HCT116 (cell line): ENCODE measurements at regions not wholly inside any gene's neighbourhood (a gene's known extent, or its start where the extent isn't known, plus 50 kb on each side); places are given as distances from the start of the nearest gene placed in this dataset.

Experiments used
- ATAC-seq: fragments of 200-7000 bp; cut with Tn5 transposase; 2 replicates; pipeline ENCODE4 v1.9.1; 2020; ENCODE audit warnings: mild to moderate bottlenecking, moderate library complexity
- BruUV-seq: library from RNA; stranded (reverse); fragments of 400-500 nt; replicated peaks from 2 replicates; lab custom pipeline; 2021; lab: Mats Ljungman, UMichigan
- CTCF ChIA-PET: fragments of 300-600 bp; sonication (Branson Sonifier 250); formaldehyde crosslinking; loops from one replicate; lab custom pipeline; 2021; ENCODE audit warnings: antibody characterized with exemption; lab: Charles Lee
- POLR2A ChIA-PET: fragments of 300-600, 350-600 bp; sonication (Branson Sonifier 250); formaldehyde crosslinking; loops from one replicate; lab custom pipeline; 2021; ENCODE audit warnings: antibody characterized with exemption; lab: Charles Lee
- RAD21 ChIA-PET, 2 experiments: fragments of 300-600 bp; sonication (Branson Sonifier 250); formaldehyde crosslinking; loops; one replicate each; lab custom pipeline; 2023; ENCODE audit warnings: low total read pairs in 2 of 2; ENCODE audit not compliant: uncharacterized antibody in 2 of 2, unreplicated experiment in 2 of 2, low non-redundant PET in 1 of 2; lab: Charles Lee
- DNase-seq: peaks from one replicate; pipeline ENCODE4 v3.0.0-alpha.2; 2010; ENCODE audit warnings: low read depth, low spot score
- H2AFZ ChIP-seq: fragments of 200-600 bp; shearing (Covaris generic), sonication (generic); 2 replicates; pipeline ENCODE4 v1.6.1; 2017; ENCODE audit warnings: low read depth, mixed run types, mixed read lengths, antibody characterized with exemption, low read length; ENCODE audit not compliant: poor library complexity, severe bottlenecking
- H3K27ac ChIP-seq: 2 replicates; pipeline ENCODE4 v1.5.1; 2012; ENCODE audit warnings: low read depth, low read length
- H3K27me3 ChIP-seq: fragments of 200-600 bp; sonication (generic); 2 replicates; pipeline ENCODE4 v1.6.1; 2016; ENCODE audit warnings: mixed run types, low read length, mixed read lengths; ENCODE audit not compliant: insufficient read depth
- H3K36me3 ChIP-seq, 2 experiments: fragments of 200-500 bp in 1 of 2; fragments of 200-600 bp in 1 of 2; sonication (Bioruptor generic) in 1 of 2; sonication (generic) in 1 of 2; 2 replicates each; pipeline versions ENCODE4 v1.5.1 to v1.6.1; 2014 to 2016; ENCODE audit warnings: low read length in 2 of 2, inconsistent platforms in 1 of 2, mixed read lengths in 1 of 2, mixed run types in 1 of 2; ENCODE audit not compliant: insufficient read depth in 2 of 2, control insufficient read depth in 1 of 2
- H3K4me1 ChIP-seq, 2 experiments: fragments of 200-600 bp in 1 of 2; sonication (generic) in 1 of 2; 2 replicates each; pipeline versions ENCODE4 v1.5.1 to v1.6.1; 2012 to 2017; ENCODE audit warnings: low read length in 2 of 2, inconsistent platforms in 1 of 2, mild to moderate bottlenecking in 1 of 2, mixed read lengths in 1 of 2, mixed run types in 1 of 2, moderate library complexity in 1 of 2; ENCODE audit not compliant: insufficient read depth in 2 of 2, control insufficient read depth in 1 of 2
- H3K4me2 ChIP-seq: fragments of 200-600 bp; sonication (generic); 2 replicates; pipeline ENCODE4 v1.6.1; 2017; ENCODE audit warnings: mixed run types, low read length, mixed read lengths
- H3K4me3 ChIP-seq, 2 experiments: fragments of 200-600 bp in 1 of 2; sonication (generic) in 1 of 2; replicated peaks in 1 of 2; 2 replicates each; pipeline ENCODE4 v1.5.1; 2011 to 2016; ENCODE audit warnings: low read length in 2 of 2, control low read depth in 1 of 2, low read depth in 1 of 2, mild to moderate bottlenecking in 1 of 2, mixed read lengths in 1 of 2, mixed run types in 1 of 2
- H3K79me2 ChIP-seq: fragments of 200-600 bp; sonication (generic); 2 replicates; pipeline ENCODE4 v1.6.1; 2017; ENCODE audit warnings: mild to moderate bottlenecking, mixed run types, low read length, moderate library complexity, mixed read lengths; ENCODE audit not compliant: insufficient read depth
- H3K9ac ChIP-seq: fragments of 200-600 bp; sonication (generic); 2 replicates; pipeline ENCODE4 v1.6.1; 2016; ENCODE audit warnings: low read length, mixed read lengths
- H3K9me2 ChIP-seq: fragments of 200-600 bp; sonication (generic), shearing (Covaris generic); 2 replicates; pipeline ENCODE4 v1.6.1; 2017; ENCODE audit warnings: mixed run types, mild to moderate bottlenecking, moderate library complexity; ENCODE audit not compliant: insufficient read depth
- H3K9me3 ChIP-seq, 2 experiments: fragments of 200-500 bp in 1 of 2; fragments of 200-600 bp in 1 of 2; sonication (Bioruptor generic) in 1 of 2; sonication (generic) in 1 of 2; 2 replicates each; pipeline ENCODE4 v1.6.1; 2014 to 2017; ENCODE audit warnings: low read length in 2 of 2, mixed read lengths in 2 of 2, inconsistent platforms in 1 of 2, low read depth in 1 of 2, mild to moderate bottlenecking in 1 of 2, mixed run types in 1 of 2, moderate library complexity in 1 of 2; ENCODE audit not compliant: control insufficient read depth in 1 of 2, insufficient read depth in 1 of 2
- H4K20me1 ChIP-seq: fragments of 200-600 bp; sonication (generic), shearing (Covaris generic); 2 replicates; pipeline ENCODE4 v1.6.1; 2017; ENCODE audit warnings: mixed run types, mild to moderate bottlenecking, moderate library complexity; ENCODE audit not compliant: insufficient read depth
- CBX3 ChIP-seq: IDR thresholded peaks from 2 replicates; pipeline ENCODE4 v1.6.1; 2012; ENCODE audit warnings: low read depth
- CEBPB ChIP-seq: IDR thresholded peaks from 2 replicates; pipeline ENCODE4 v1.6.1; 2012; ENCODE audit warnings: low read depth
- EGR1 ChIP-seq: IDR thresholded peaks from 2 replicates; pipeline ENCODE4 v1.6.1; 2012; ENCODE audit warnings: low read depth
- JUND ChIP-seq: IDR thresholded peaks from 2 replicates; pipeline ENCODE4 v1.6.1; 2012
- POLR2AphosphoS5 ChIP-seq: IDR thresholded peaks from 2 replicates; pipeline ENCODE4 v1.6.1; 2011; ENCODE audit warnings: mild to moderate bottlenecking, low read depth, low read length, moderate library complexity
- RAD21 ChIP-seq: IDR thresholded peaks from 2 replicates; pipeline ENCODE4 v1.6.1; 2012; ENCODE audit warnings: low read depth, mild to moderate bottlenecking
- SIN3A ChIP-seq: IDR thresholded peaks from 2 replicates; pipeline ENCODE4 v1.6.1; 2012; ENCODE audit warnings: low read depth
- SRF ChIP-seq: IDR thresholded peaks from 2 replicates; pipeline ENCODE4 v1.6.1; 2012; ENCODE audit warnings: low read depth
- TCF7L2 ChIP-seq: IDR thresholded peaks from 2 replicates; pipeline ENCODE4 v1.7.0; 2011; ENCODE audit warnings: borderline replicate concordance, inconsistent platforms; ENCODE audit not compliant: insufficient read depth, insufficient read length; ENCODE audit errors: extremely low read depth
- YY1 ChIP-seq: IDR thresholded peaks from 2 replicates; pipeline ENCODE4 v1.6.1; 2011; ENCODE audit warnings: low read length, low read depth, moderate library complexity, mild to moderate bottlenecking; ENCODE audit not compliant: insufficient replicate concordance; ENCODE audit errors: extremely low read depth
- ZFX ChIP-seq: fragments of 450-650 bp; IDR thresholded peaks from 2 replicates; pipeline ENCODE4 v1.6.1; 2017
- intact Hi-C: fragments of 100-400 bp; cut with micrococcal nuclease; formaldehyde crosslinking; loops from 2 replicates; pipeline ENCODE4 v1.10.0; 2022
- TF ChIP-seq, protein P1 (sequence below), 3 experiments: fragments of 200-600 bp in 1 of 3; sonication (generic) in 1 of 3; IDR thresholded peaks in 2 of 3; conservative IDR thresholded peaks in 1 of 3; 2 replicates each; pipeline ENCODE4 v1.5.1; 2012 to 2017; ENCODE audit warnings: low read depth in 2 of 3, low read length in 2 of 3, antibody characterized with exemption in 1 of 3, borderline replicate concordance in 1 of 3, control low read depth in 1 of 3, mild to moderate bottlenecking in 1 of 3, mixed read lengths in 1 of 3, mixed run types in 1 of 3, moderate library complexity in 1 of 3; ENCODE audit not compliant: insufficient read depth in 1 of 3

DNA sequence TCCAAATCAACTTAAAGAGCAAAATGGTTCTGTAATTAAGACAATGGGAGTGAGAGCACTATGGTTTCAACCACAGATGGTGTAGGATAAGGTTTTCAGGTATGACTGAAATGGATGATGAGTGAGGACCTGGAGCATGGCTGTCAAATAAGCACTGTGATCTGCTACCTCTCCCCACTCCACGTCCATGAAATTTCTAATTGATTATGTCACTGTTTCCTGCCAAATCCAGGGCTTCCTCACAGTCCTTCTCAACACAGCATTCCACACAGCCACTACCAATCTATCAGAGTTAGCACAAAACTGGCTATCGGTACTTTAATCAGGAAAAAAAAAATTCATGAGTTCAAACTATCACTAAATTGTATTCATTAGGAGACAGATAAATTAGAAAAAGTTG, 420.4 kb upstream of the WWC1 start (continued):
- TF ChIP-seq, protein P1, sequence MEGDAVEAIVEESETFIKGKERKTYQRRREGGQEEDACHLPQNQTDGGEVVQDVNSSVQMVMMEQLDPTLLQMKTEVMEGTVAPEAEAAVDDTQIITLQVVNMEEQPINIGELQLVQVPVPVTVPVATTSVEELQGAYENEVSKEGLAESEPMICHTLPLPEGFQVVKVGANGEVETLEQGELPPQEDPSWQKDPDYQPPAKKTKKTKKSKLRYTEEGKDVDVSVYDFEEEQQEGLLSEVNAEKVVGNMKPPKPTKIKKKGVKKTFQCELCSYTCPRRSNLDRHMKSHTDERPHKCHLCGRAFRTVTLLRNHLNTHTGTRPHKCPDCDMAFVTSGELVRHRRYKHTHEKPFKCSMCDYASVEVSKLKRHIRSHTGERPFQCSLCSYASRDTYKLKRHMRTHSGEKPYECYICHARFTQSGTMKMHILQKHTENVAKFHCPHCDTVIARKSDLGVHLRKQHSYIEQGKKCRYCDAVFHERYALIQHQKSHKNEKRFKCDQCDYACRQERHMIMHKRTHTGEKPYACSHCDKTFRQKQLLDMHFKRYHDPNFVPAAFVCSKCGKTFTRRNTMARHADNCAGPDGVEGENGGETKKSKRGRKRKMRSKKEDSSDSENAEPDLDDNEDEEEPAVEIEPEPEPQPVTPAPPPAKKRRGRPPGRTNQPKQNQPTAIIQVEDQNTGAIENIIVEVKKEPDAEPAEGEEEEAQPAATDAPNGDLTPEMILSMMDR (IDR thresholded peaks at IDR 0.05 in 2 of 3, conservative IDR thresholded peaks at IDR 0.05 in 1 of 3; ENCODE audit: borderline replicate concordance in 1 of 3, insufficient read depth in 1 of 3, low read depth in 2 of 3, low read length in 2 of 3), result no peak
- TF ChIP-seq CBX3 (no peak), CEBPB (no peak), SIN3A (no peak), SRF (no peak), YY1 (no peak)

DNA sequence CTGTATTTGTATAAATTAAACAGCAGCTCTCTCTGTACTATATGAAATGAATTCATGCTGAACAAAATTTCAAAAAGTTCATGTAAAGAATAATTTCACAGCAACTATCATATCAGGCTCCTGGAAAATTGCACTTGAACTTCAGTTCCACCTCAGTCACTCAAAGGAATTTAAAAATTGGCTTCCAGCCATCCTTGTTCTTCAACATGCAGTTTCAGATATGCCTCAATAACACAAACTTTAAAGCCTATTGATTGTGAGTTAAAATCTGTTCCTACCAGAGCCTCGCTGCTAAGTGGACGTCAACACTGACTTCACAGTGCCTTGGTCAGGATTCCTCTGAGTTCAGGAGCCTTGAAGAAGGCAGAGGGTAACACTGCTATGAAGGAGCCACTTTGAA, 418.7 kb upstream of the WWC1 start:
- Histone ChIP-seq H3K9ac (no peak overlapping the region), H3K4me1 (no peaks in the 10 kb centered on the region), H2AFZ (no peak overlapping the region), H3K27me3 (0 out of 2 replicates have a peak, but pooled peaks cover 3% of the 10 kb centered on the region), H3K36me3 (no peaks in the 10 kb centered on the region), H3K27ac (no peak overlapping the region), H3K79me2 (no peaks in the 10 kb centered on the region), H3K9me3 (no peaks in the 10 kb centered on the region), H3K9me2 (no peaks in the 10 kb centered on the region), H3K4me3 (no peak overlapping the region), H3K4me2 (no peak overlapping the region), H4K20me1 (no peaks in the 10 kb centered on the region)
- POLR2A ChIA-PET, result no interaction called here
- CTCF ChIA-PET, result no interaction called here
- RAD21 ChIA-PET, result no interaction called here
- intact Hi-C loops, result no loop called here
- DNase-seq, result no peak
- no peak for ATAC-seq
- TF ChIP-seq TCF7L2, result no peak
- no peak for TF ChIP-seq YY1
- TF ChIP-seq EGR1, result no peak
- TF ChIP-seq, protein P1 (IDR thresholded peaks at IDR 0.05 in 2 of 3, conservative IDR thresholded peaks at IDR 0.05 in 1 of 3; ENCODE audit: borderline replicate concordance in 1 of 3, insufficient read depth in 1 of 3, low read depth in 2 of 3, low read length in 2 of 3), result no peak
- no peak for TF ChIP-seq JUND
- no peak for TF ChIP-seq CEBPB
- TF ChIP-seq CBX3, result no peak
- no peak for TF ChIP-seq POLR2AphosphoS5
- TF ChIP-seq ZFX, result no peak
- no peak for TF ChIP-seq RAD21
- BruUV-seq, result no TSS peak
